HG03571 (cell line): ENCODE measurements at regions not wholly inside any gene's neighbourhood (a gene's known extent, or its start where the extent isn't known, plus 50 kb on each side); places are given as distances from the start of the nearest gene placed in this dataset.
"Not testable (repeated sequence)": the region's sequence is repeated elsewhere in the genome, so short reads cannot be mapped to it uniquely, and the experiment has no call there.

Experiments
- ATAC-seq: cut with Tn5 transposase; IDR thresholded peaks from one replicate; pipeline ENCODE4 v1.9.1; 2021; ENCODE audit not compliant: unreplicated experiment

GRCh38 chr6:68239034-68239433 lies 396.0 kb upstream of the ADGRB3 start:
- no peak for ATAC-seq

- ATAC-seq = no peak
These were observed 396.9 kb upstream of the ADGRB3 start for GRCh38 chr6:68238097-68238601.

GRCh38 chr6:68237205-68237604 lies 397.9 kb upstream of the ADGRB3 start:
- ATAC-seq = no peak

GRCh38 chr6:68235326-68235784 lies 399.7 kb upstream of the ADGRB3 start:
- ATAC-seq = no peak

- ATAC-seq = no peak
These were observed 401.5 kb upstream of the ADGRB3 start for GRCh38 chr6:68233623-68234022.

GRCh38 chr6:68229566-68229965 lies 405.5 kb upstream of the ADGRB3 start:
- ATAC-seq = no peak

- no peak for ATAC-seq
These were observed 408.6 kb upstream of the ADGRB3 start for GRCh38 chr6:68226460-68226859.

GRCh38 chr6:68225729-68226128 lies 409.4 kb upstream of the ADGRB3 start:
- no peak for ATAC-seq

- no peak for ATAC-seq
These were observed 423.8 kb upstream of the ADGRB3 start for GRCh38 chr6:68211242-68211795.

GRCh38 chr6:68207612-68208011 lies 427.5 kb upstream of the ADGRB3 start:
- ATAC-seq = not testable (repeated sequence)

GRCh38 chr6:68200929-68201328 lies 434.2 kb upstream of the ADGRB3 start:
- ATAC-seq = no peak

GRCh38 chr6:68197356-68197755 lies 437.7 kb upstream of the ADGRB3 start:
- no peak for ATAC-seq

GRCh38 chr6:68196645-68197044 lies 438.4 kb upstream of the ADGRB3 start:
- ATAC-seq = no peak

GRCh38 chr6:68195753-68196152 lies 439.3 kb upstream of the ADGRB3 start:
- ATAC-seq = not testable (repeated sequence)

- no peak for ATAC-seq
These were observed 440.1 kb upstream of the ADGRB3 start for GRCh38 chr6:68194846-68195478.

GRCh38 chr6:68192988-68193387 lies 442.1 kb upstream of the ADGRB3 start:
- no peak for ATAC-seq

- ATAC-seq = no peak
These were observed 445.8 kb upstream of the ADGRB3 start for GRCh38 chr6:68189217-68189815.

GRCh38 chr6:68186870-68187269 lies 448.2 kb upstream of the ADGRB3 start:
- ATAC-seq = no peak

GRCh38 chr6:68182386-68182785 lies 452.7 kb upstream of the ADGRB3 start:
- ATAC-seq = no peak

- ATAC-seq = not testable (repeated sequence)
These were observed 454.1 kb upstream of the ADGRB3 start for GRCh38 chr6:68181027-68181426.

GRCh38 chr6:68173616-68174015 lies 461.5 kb upstream of the ADGRB3 start:
- no peak for ATAC-seq

GRCh38 chr6:68169922-68170321 lies 465.2 kb upstream of the ADGRB3 start:
- ATAC-seq = no peak
